Loucy (cell line): ENCODE measurements at regions not wholly inside any gene's neighbourhood (a gene's known extent, or its start where the extent isn't known, plus 50 kb on each side); places are given as distances from the start of the nearest gene placed in this dataset.

Experiments
- EZH2phosphoT487 ChIP-seq: fragments of 200-600 bp; IDR thresholded peaks from 2 replicates; pipeline ENCODE4 v1.6.1; 2018; ENCODE audit warnings: antibody characterized with exemption, mild to moderate bottlenecking, moderate library complexity, borderline replicate concordance
- TF ChIP-seq, protein P1 (sequence below): fragments of 200-600 bp; sonication (generic); conservative IDR thresholded peaks from 2 replicates; pipeline ENCODE4 v1.5.1; 2014; ENCODE audit warnings: mild to moderate bottlenecking, antibody characterized with exemption, low read length

DNA sequence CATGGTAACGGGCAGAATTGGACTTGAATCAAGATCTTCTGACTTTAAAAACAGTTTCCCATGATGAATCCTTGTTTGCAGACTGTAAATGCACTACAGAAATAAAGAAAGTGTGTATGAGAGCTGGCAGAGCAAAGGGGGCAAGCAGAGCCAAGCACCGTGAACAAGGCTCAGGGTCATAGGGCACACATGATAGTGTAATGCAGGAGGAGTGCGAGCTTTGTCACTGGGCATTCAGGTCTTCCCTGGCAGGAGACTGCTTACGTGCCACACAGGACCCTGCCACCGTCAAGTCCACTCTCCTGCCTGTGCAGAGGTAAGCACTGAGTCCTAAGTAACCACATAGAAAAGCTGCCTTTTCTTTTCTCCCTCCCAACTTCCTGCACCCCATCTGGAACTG is 93.1 kb upstream of the NPVF start:
- TF ChIP-seq, protein P1, sequence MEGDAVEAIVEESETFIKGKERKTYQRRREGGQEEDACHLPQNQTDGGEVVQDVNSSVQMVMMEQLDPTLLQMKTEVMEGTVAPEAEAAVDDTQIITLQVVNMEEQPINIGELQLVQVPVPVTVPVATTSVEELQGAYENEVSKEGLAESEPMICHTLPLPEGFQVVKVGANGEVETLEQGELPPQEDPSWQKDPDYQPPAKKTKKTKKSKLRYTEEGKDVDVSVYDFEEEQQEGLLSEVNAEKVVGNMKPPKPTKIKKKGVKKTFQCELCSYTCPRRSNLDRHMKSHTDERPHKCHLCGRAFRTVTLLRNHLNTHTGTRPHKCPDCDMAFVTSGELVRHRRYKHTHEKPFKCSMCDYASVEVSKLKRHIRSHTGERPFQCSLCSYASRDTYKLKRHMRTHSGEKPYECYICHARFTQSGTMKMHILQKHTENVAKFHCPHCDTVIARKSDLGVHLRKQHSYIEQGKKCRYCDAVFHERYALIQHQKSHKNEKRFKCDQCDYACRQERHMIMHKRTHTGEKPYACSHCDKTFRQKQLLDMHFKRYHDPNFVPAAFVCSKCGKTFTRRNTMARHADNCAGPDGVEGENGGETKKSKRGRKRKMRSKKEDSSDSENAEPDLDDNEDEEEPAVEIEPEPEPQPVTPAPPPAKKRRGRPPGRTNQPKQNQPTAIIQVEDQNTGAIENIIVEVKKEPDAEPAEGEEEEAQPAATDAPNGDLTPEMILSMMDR: no peak
- no peak for TF ChIP-seq EZH2phosphoT487
